ENCODE measurements at regions not wholly inside any gene's neighbourhood (a gene's known extent, or its start where the extent isn't known, plus 50 kb on each side); places are given as distances from the start of the nearest gene placed in this dataset.

- peak; percentile 32 for DNase-seq
These were observed 119.2 kb upstream of the NCOR2 start for GRCh38 chr12:124686370-124687173.

- DNase-seq: peak; percentile 80
These were observed 118.4 kb upstream of the NCOR2 start for GRCh38 chr12:124685689-124686369.

GRCh38 chr12:124684971-124685688 is 117.7 kb upstream of the NCOR2 start:
- peak; percentile 86 for DNase-seq

GRCh38 chr12:124684496-124684895 is 117.1 kb upstream of the NCOR2 start:
- no peak for DNase-seq

- peak; percentile 38 for DNase-seq
These were observed 116.0 kb upstream of the NCOR2 start for GRCh38 chr12:124683152-124684124.

- DNase-seq: no peak
These were observed 115.2 kb upstream of the NCOR2 start for GRCh38 chr12:124682425-124683151.

GRCh38 chr12:124681779-124682391 is 114.5 kb upstream of the NCOR2 start:
- peak; percentile 58 for DNase-seq

- DNase-seq: peak; percentile 93
These were observed 113.7 kb upstream of the NCOR2 start for GRCh38 chr12:124680863-124681778.

- DNase-seq: no peak
These were observed 112.3 kb upstream of the NCOR2 start for GRCh38 chr12:124679533-124680371.

GRCh38 chr12:124679047-124679446 is 111.6 kb upstream of the NCOR2 start:
- DNase-seq: no peak

GRCh38 chr12:124678421-124678893 is 111.0 kb upstream of the NCOR2 start:
- DNase-seq: peak; percentile 23

GRCh38 chr12:124677552-124678356 is 110.3 kb upstream of the NCOR2 start:
- DNase-seq: no peak

GRCh38 chr12:124676714-124677462 is 109.5 kb upstream of the NCOR2 start:
- no peak for DNase-seq

- peak; percentile 65 for DNase-seq
These were observed 108.7 kb upstream of the NCOR2 start for GRCh38 chr12:124675881-124676713.

- no peak for DNase-seq
These were observed 107.5 kb upstream of the NCOR2 start for GRCh38 chr12:124674937-124675336.
